Chondrocyte (in vitro differentiated cells): ENCODE measurements at regions not wholly inside any gene's neighbourhood (a gene's known extent, or its start where the extent isn't known, plus 50 kb on each side); places are given as distances from the start of the nearest gene placed in this dataset.
A peak's percentile ranks its signal among the peaks of the same experiment; 100 is the strongest.

Experiments
- DNase-seq: peaks from one replicate; pipeline ENCODE4 v3.0.0; 2021; ENCODE audit warnings: mixed read lengths, low spot score
- H3K27ac Mint-ChIP-seq: one replicate; pipeline ENCODE4 v1.8.0; 2021; ENCODE audit warnings: mild to moderate bottlenecking, moderate library complexity, mixed read lengths; ENCODE audit not compliant: unreplicated experiment
- H3K27me3 Mint-ChIP-seq: 2 replicates; pipeline ENCODE4 v1.8.0; 2021; ENCODE audit warnings: low read depth, mixed read lengths
- H3K36me3 Mint-ChIP-seq: 2 replicates; pipeline ENCODE4 v1.8.0; 2021; ENCODE audit warnings: low read depth, mixed read lengths
- H3K4me1 Mint-ChIP-seq: 2 replicates; pipeline ENCODE4 v1.8.0; 2021; ENCODE audit warnings: low read depth, mild to moderate bottlenecking, mixed read lengths
- H3K4me3 Mint-ChIP-seq: one replicate; pipeline ENCODE4 v1.8.0; 2021; ENCODE audit warnings: mild to moderate bottlenecking, moderate library complexity, mixed read lengths; ENCODE audit not compliant: unreplicated experiment
- H3K9me3 Mint-ChIP-seq: 2 replicates; pipeline ENCODE4 v1.8.0; 2021; ENCODE audit warnings: low read depth, mixed read lengths
- CTCF ChIP-seq: fragments of 200-600 bp; sonication (generic); IDR thresholded peaks from 2 replicates; pipeline ENCODE4 v1.5.0; 2021; ENCODE audit warnings: antibody characterized with exemption, mild to moderate bottlenecking, moderate library complexity

- peaks cover 3% of the 10 kb centered on the region for H3K36me3 Mint-ChIP-seq
- H3K27me3 Mint-ChIP-seq: peaks cover 20% of the 10 kb centered on the region
- H3K4me3 Mint-ChIP-seq: no peak overlapping the region
- H3K9me3 Mint-ChIP-seq: peaks cover 10% of the 10 kb centered on the region
- TF ChIP-seq CTCF: no peak
- H3K27ac Mint-ChIP-seq: no peak overlapping the region
- DNase-seq: peak; percentile 35
- peaks cover 12% of the 10 kb centered on the region for H3K4me1 Mint-ChIP-seq
Observed at GRCh38 chr1:22296701-22297591, 154.0 kb upstream of the WNT4 start.

GRCh38 chr1:22297999-22298398 lies 153.7 kb upstream of the ZBTB40 start:
- peaks cover 16% of the 10 kb centered on the region for H3K9me3 Mint-ChIP-seq
- H3K4me1 Mint-ChIP-seq: peaks cover 12% of the 10 kb centered on the region
- peaks cover 3% of the 10 kb centered on the region for H3K36me3 Mint-ChIP-seq
- no peak for TF ChIP-seq CTCF
- DNase-seq: no peak
- H3K4me3 Mint-ChIP-seq: no peak overlapping the region
- H3K27me3 Mint-ChIP-seq: peaks cover 20% of the 10 kb centered on the region
- no peak overlapping the region for H3K27ac Mint-ChIP-seq

- Mint-ChIP-seq H3K4me3 (no peak overlapping the region), H3K36me3 (peaks cover 7% of the 10 kb centered on the region), H3K4me1 (no peaks in the 10 kb centered on the region), H3K9me3 (peaks cover 33% of the 10 kb centered on the region), H3K27me3 (peaks cover 50% of the 10 kb centered on the region), H3K27ac (no peak overlapping the region)
- no peak for TF ChIP-seq CTCF
- DNase-seq: no peak
Observed at GRCh38 chr1:22303816-22304215, 147.8 kb upstream of the ZBTB40 start.

GRCh38 chr1:22309572-22309971 lies 142.1 kb upstream of the ZBTB40 start:
- H3K4me1 Mint-ChIP-seq: no peaks in the 10 kb centered on the region
- no peak for DNase-seq
- H3K9me3 Mint-ChIP-seq: peaks cover 8% of the 10 kb centered on the region
- H3K36me3 Mint-ChIP-seq: no peaks in the 10 kb centered on the region
- TF ChIP-seq CTCF: no peak
- no peak overlapping the region for H3K27ac Mint-ChIP-seq
- no peak overlapping the region for H3K4me3 Mint-ChIP-seq
- peaks cover 37% of the 10 kb centered on the region for H3K27me3 Mint-ChIP-seq

GRCh38 chr1:22311461-22311860 lies 140.2 kb upstream of the ZBTB40 start:
- Mint-ChIP-seq H3K4me3 (no peak overlapping the region), H3K27me3 (peaks cover 31% of the 10 kb centered on the region), H3K36me3 (no peaks in the 10 kb centered on the region), H3K27ac (no peak overlapping the region), H3K4me1 (no peaks in the 10 kb centered on the region), H3K9me3 (peaks cover 4% of the 10 kb centered on the region)
- DNase-seq: no peak
- TF ChIP-seq CTCF: no peak
